HUES64 (cell line): ENCODE measurements at regions not wholly inside any gene's neighbourhood (a gene's known extent, or its start where the extent isn't known, plus 50 kb on each side); places are given as distances from the start of the nearest gene placed in this dataset.

Experiments
- H3K27ac ChIP-seq: 2 replicates; pipeline ENCODE4 v1.7.0; 2013; ENCODE audit warnings: low read depth, low read length, inconsistent platforms
- H3K27me3 ChIP-seq: 2 replicates; pipeline ENCODE4 v1.6.1; 2013; ENCODE audit warnings: mild to moderate bottlenecking, low read length; ENCODE audit not compliant: insufficient read depth
- H3K36me3 ChIP-seq: 2 replicates; pipeline ENCODE4 v1.6.1; 2013; ENCODE audit warnings: mild to moderate bottlenecking, low read length; ENCODE audit not compliant: insufficient read depth
- H3K4me1 ChIP-seq: 2 replicates; pipeline ENCODE4 v1.6.1; 2013; ENCODE audit warnings: mild to moderate bottlenecking, low read length, moderate library complexity; ENCODE audit not compliant: insufficient read depth
- H3K4me3 ChIP-seq: 2 replicates; pipeline ENCODE4 v1.5.1; 2013; ENCODE audit warnings: mild to moderate bottlenecking, low read length, moderate library complexity
- H3K9ac ChIP-seq: 2 replicates; pipeline ENCODE4 v1.6.1; 2013; ENCODE audit warnings: mild to moderate bottlenecking, low read depth, low read length
- H3K9me3 ChIP-seq: 2 replicates; pipeline ENCODE4 v1.6.1; 2013; ENCODE audit warnings: low read depth, low read length; ENCODE audit not compliant: insufficient read depth
- WGBS: fragments of 150-250, 120-280 bp; methylation state at CpG from one replicate; pipeline ENCODE4 v1.1.7; 2013; ENCODE audit warnings: missing lambda C conversion rate; 5-methylcytosine and 5-hydroxymethylcytosine counted together

- no peaks in the 10 kb centered on the region for H3K36me3 ChIP-seq
- no peak overlapping the region for H3K4me3 ChIP-seq
- no peak overlapping the region for H3K27ac ChIP-seq
- no peaks in the 10 kb centered on the region for H3K27me3 ChIP-seq
- no peaks in the 10 kb centered on the region for H3K4me1 ChIP-seq
- no peak overlapping the region for H3K9ac ChIP-seq
- 0 out of 2 replicates have a peak, but pooled peaks cover 5% of the 10 kb centered on the region for H3K9me3 ChIP-seq
Observed at GRCh38 chr13:40439928-40440327, 226.5 kb downstream of the FOXO1 start.

DNA sequence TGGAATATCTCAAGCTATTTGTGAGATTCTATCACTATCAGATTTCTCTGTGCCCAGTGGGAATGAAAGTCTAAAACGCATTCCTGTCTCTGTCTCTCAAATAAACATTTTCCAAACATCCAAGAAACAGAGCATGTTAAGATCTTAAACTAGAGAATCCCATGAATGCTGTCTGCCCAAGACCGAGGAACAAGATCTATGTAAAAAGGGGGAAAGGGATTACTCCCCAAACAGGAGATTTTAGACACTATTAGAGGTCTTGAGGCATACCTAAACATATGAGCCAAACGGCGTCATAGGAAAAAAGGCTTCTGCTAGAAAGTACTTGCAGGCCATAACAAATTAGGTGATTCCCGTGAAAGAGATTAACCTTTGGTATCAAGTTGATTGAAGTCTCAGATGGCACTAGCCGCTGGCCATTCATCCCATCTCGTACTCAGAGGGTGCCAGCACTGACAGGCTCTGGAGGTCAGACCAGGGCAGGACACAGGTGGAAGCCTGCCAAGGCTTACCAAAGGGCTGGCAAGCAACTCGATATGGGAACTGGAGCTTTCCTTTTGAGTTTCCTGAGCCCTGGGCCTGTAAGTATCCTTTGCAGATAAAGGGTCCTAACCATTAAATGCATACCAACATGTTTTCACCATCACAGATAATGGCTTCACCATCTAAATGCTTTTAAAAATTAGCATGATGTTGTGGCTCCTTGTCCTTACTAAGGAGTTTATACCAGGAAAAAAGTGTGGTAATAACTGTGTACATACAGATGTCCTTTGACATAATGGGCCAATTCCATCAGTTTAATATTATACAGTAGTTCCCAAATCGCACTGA, 225.2 kb downstream of the FOXO1 start:
- Histone ChIP-seq H3K9ac (no peak overlapping the region), H3K4me1 (no peaks in the 10 kb centered on the region), H3K27me3 (no peaks in the 10 kb centered on the region), H3K27ac (no peak overlapping the region), H3K4me3 (no peak overlapping the region), H3K9me3 (0 out of 2 replicates have a peak, but pooled peaks cover 5% of the 10 kb centered on the region), H3K36me3 (no peaks in the 10 kb centered on the region)
- WGBS, result 91% methylated on average over 9 of the region's 9 CpGs

DNA sequence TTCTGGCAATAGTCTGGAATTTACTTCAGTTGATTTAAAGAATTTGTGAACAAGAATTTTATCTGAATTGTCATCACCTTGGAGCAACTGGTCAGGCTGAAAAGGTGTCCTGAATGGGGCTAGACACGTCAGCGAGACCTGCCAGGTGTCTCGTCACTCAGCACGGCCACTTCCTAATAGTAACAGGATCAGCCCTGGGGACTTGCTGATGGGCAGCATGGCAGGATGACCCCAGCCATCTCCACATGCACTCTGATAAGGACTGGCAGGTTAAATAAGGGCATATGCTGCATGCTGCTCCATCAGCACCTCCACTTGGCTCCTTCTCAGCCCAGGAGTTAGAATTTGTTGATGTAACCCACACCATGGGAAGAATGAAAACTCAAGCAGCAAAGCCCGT, 224.2 kb downstream of the FOXO1 start:
- 88% methylated on average over 5 of the region's 5 CpGs for WGBS
- H3K9me3 ChIP-seq, result 0 out of 2 replicates have a peak, but pooled peaks cover 5% of the 10 kb centered on the region
- no peak overlapping the region for H3K4me3 ChIP-seq
- H3K4me1 ChIP-seq, result no peaks in the 10 kb centered on the region
- no peak overlapping the region for H3K27ac ChIP-seq
- no peak overlapping the region for H3K9ac ChIP-seq
- no peaks in the 10 kb centered on the region for H3K27me3 ChIP-seq
- H3K36me3 ChIP-seq, result no peaks in the 10 kb centered on the region

DNA sequence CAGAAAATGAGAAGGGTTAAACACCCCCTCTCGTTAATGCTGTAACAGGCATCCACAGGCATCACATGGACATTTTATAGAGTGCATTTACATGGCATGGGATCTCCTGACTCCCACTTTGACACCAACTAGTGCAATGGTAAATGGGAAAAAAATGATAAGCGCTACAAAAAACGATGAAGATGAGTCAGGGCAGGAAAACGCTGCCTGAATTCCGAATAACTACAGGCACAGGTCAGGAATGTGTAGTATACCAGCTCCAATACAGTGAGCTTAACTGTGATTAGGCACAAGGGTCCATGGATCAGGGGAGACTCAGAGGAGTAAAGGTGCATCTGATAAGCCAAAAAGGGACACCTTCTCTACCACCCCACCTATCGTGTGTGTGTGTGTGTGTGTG, 223.6 kb downstream of the FOXO1 start:
- H3K27me3 ChIP-seq, result no peaks in the 10 kb centered on the region
- no peaks in the 10 kb centered on the region for H3K4me1 ChIP-seq
- H3K9ac ChIP-seq, result no peak overlapping the region
- H3K36me3 ChIP-seq, result no peaks in the 10 kb centered on the region
- H3K4me3 ChIP-seq, result no peak overlapping the region
- 76% methylated on average over 5 of the region's 6 CpGs for WGBS
- H3K27ac ChIP-seq, result no peak overlapping the region
- 0 out of 2 replicates have a peak, but pooled peaks cover 5% of the 10 kb centered on the region for H3K9me3 ChIP-seq

- H3K27me3 ChIP-seq, result no peaks in the 10 kb centered on the region
- H3K9me3 ChIP-seq, result peaks cover 10% of the 10 kb centered on the region; the same call in 1 of the 2 replicates
- WGBS, result 93% methylated on average over 2 of the region's 3 CpGs
- no peaks in the 10 kb centered on the region for H3K36me3 ChIP-seq
- no peak overlapping the region for H3K4me3 ChIP-seq
- no peak overlapping the region for H3K27ac ChIP-seq
- H3K4me1 ChIP-seq, result no peaks in the 10 kb centered on the region
- H3K9ac ChIP-seq, result no peak overlapping the region
Observed at GRCh38 chr13:40444241-40444640, 222.2 kb downstream of the FOXO1 start.

DNA sequence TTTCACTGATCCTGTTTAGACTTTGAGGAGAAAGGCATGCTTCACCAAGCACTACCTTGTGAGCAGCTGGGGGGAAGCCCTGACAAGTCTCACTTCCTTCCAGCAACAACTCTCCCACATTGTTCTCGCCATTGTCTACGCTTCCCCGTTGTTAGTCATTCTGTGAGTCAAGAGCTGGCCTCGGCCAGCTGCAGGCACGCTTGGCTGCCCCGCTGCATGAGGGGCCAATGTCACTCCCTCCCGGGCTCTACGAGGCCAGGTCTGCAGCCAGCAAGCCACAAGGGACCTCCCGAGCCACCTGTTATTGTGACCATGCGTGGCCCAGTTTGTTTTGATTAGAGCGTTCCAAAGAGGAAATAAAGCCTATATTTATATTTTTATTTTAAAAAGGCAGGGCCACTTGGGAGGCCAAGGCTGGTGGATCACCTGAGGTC, 220.9 kb downstream of the FOXO1 start:
- Histone ChIP-seq H3K27me3 (no peaks in the 10 kb centered on the region), H3K9ac (no peak overlapping the region), H3K27ac (no peak overlapping the region), H3K9me3 (peaks cover 10% of the 10 kb centered on the region; the same call in 1 of the 2 replicates), H3K4me1 (no peaks in the 10 kb centered on the region), H3K36me3 (no peaks in the 10 kb centered on the region), H3K4me3 (no peak overlapping the region)
- 88% methylated on average over 11 of the region's 11 CpGs for WGBS

- no peak overlapping the region for H3K9ac ChIP-seq
- H3K27ac ChIP-seq, result no peak overlapping the region
- no peaks in the 10 kb centered on the region for H3K36me3 ChIP-seq
- no peaks in the 10 kb centered on the region for H3K27me3 ChIP-seq
- 95% methylated on average over 2 of the region's 2 CpGs for WGBS
- no peaks in the 10 kb centered on the region for H3K4me1 ChIP-seq
- no peak overlapping the region for H3K4me3 ChIP-seq
- peaks cover 10% of the 10 kb centered on the region; the same call in 1 of the 2 replicates for H3K9me3 ChIP-seq
Observed at GRCh38 chr13:40446365-40446764, 220.1 kb downstream of the FOXO1 start.

GRCh38 chr13:40447857-40448256, 218.6 kb downstream of the FOXO1 start:
- H3K27me3 ChIP-seq, result no peaks in the 10 kb centered on the region
- H3K9me3 ChIP-seq, result peaks cover 10% of the 10 kb centered on the region; the same call in 1 of the 2 replicates
- H3K36me3 ChIP-seq, result no peaks in the 10 kb centered on the region
- no peaks in the 10 kb centered on the region for H3K4me1 ChIP-seq
- H3K9ac ChIP-seq, result no peak overlapping the region
- H3K27ac ChIP-seq, result no peak overlapping the region
- no peak overlapping the region for H3K4me3 ChIP-seq
- 78% methylated on average over 3 of the region's 3 CpGs for WGBS

- Histone ChIP-seq H3K9ac (no peak overlapping the region), H3K27me3 (no peaks in the 10 kb centered on the region), H3K4me3 (no peak overlapping the region), H3K27ac (no peak overlapping the region), H3K9me3 (peaks cover 10% of the 10 kb centered on the region; the same call in 1 of the 2 replicates), H3K36me3 (no peaks in the 10 kb centered on the region), H3K4me1 (no peaks in the 10 kb centered on the region)
- 88% methylated on average over 5 of the region's 5 CpGs for WGBS
Observed at GRCh38 chr13:40452038-40452666, 214.3 kb downstream of the FOXO1 start.

DNA sequence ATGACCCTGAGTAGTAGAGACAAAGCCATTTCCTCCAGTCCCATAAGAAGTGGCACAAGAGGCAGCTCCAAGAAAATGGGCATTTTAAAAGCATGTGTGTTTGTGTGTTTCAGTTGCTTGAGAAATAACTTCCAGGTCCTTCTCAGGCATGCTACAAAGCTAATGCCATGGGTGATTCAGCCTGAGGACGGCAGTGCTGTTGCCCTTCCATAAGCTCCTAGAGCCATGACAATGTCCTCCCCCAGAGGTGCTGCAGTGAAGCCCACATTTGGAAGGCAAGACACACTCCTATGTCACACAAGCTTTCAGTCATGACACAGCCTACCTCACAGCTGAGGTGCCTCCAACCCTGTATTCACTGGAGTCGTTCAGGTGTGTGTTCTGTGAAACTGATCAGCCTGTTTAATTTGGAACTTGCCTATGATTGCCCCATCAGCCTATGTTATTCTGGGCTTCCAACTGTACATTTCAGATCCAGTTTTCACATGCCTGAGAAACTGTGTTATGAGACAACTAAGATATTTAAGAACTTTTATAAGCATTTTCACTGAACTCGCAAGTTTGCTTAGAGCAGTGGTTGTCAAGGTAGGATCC, 213.6 kb downstream of the FOXO1 start:
- Histone ChIP-seq H3K27ac (no peak overlapping the region), H3K27me3 (no peaks in the 10 kb centered on the region), H3K4me1 (no peaks in the 10 kb centered on the region), H3K9ac (no peak overlapping the region), H3K4me3 (no peak overlapping the region), H3K9me3 (peaks cover 10% of the 10 kb centered on the region; the same call in 1 of the 2 replicates), H3K36me3 (no peaks in the 10 kb centered on the region)
- 93% methylated on average over 3 of the region's 3 CpGs for WGBS

DNA sequence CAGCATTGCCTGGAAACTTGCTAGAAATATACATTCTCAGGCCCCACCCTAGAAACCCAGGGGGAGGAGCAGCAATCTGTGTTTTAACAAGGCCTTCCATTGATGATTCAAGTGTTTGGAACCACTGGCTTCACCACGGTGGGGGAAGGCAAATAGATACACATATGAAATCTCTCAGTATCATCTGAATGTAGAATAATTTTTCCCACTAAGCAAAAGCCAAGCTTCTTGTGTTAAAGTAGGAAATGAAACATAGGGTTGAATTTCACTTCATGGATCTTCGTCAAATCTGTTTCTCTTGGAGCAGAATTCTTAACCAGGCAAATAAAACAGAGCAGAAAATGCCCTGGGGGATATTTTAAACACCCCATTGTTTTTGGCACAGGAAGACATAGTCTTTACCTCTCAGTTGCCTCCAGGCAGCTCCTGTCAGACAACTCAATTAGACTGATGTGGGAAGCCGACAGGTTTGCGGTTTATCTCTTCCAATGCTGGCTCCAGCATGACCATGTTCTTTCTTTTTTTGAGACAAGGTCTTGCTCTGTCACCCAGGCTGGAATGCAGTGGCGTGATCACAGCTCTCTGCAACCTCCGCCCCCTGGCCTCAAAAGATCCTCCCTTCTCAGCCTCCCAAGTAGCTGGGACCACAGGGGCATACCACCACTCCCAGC, 213.0 kb downstream of the FOXO1 start:
- WGBS, result 95% methylated on average over 5 of the region's 6 CpGs
- no peak overlapping the region for H3K9ac ChIP-seq
- H3K36me3 ChIP-seq, result no peaks in the 10 kb centered on the region
- no peaks in the 10 kb centered on the region for H3K27me3 ChIP-seq
- no peaks in the 10 kb centered on the region for H3K4me1 ChIP-seq
- H3K4me3 ChIP-seq, result no peak overlapping the region
- peaks cover 10% of the 10 kb centered on the region; the same call in 1 of the 2 replicates for H3K9me3 ChIP-seq
- no peak overlapping the region for H3K27ac ChIP-seq
